GM12873 (cell line): ENCODE measurements at regions not wholly inside any gene's neighbourhood (a gene's known extent, or its start where the extent isn't known, plus 50 kb on each side); places are given as distances from the start of the nearest gene placed in this dataset.

ENCODE experiments used
- CTCF ChIP-seq: IDR thresholded peaks from 2 replicates; pipeline ENCODE4 v1.5.1; 2012; ENCODE audit warnings: low read depth, mild to moderate bottlenecking, moderate library complexity, low read length, control low read depth; ENCODE audit not compliant: insufficient read depth; ENCODE audit errors: missing control alignments

- no peak for TF ChIP-seq CTCF
Observed at GRCh38 chr2:167430447-167430846, 542.2 kb downstream of the XIRP2 start.

GRCh38 chr2:167424803-167425755 lies 536.8 kb downstream of the XIRP2 start:
- TF ChIP-seq CTCF = no peak

GRCh38 chr2:167424221-167424620 lies 535.9 kb downstream of the XIRP2 start:
- no peak for TF ChIP-seq CTCF

GRCh38 chr2:167423731-167424130 lies 535.5 kb downstream of the XIRP2 start:
- TF ChIP-seq CTCF = no peak

- TF ChIP-seq CTCF = no peak
Observed at GRCh38 chr2:167420211-167420610, 531.9 kb downstream of the XIRP2 start.

- no peak for TF ChIP-seq CTCF
Observed at GRCh38 chr2:167415068-167415467, 526.8 kb downstream of the XIRP2 start.

GRCh38 chr2:167411367-167411766 lies 523.1 kb downstream of the XIRP2 start:
- TF ChIP-seq CTCF = no peak
